HepG2 (cell line): ENCODE measurements at regions not wholly inside any gene's neighbourhood (a gene's known extent, or its start where the extent isn't known, plus 50 kb on each side); places are given as distances from the start of the nearest gene placed in this dataset.

Experiments used
- ATAC-seq: fragments of 200-7000 bp; cut with Tn5 transposase; 3 replicates; pipeline ENCODE4 v1.9.1; 2020; ENCODE audit warnings: mild to moderate bottlenecking, moderate library complexity
- BruUV-seq: library from RNA; stranded (reverse); fragments of 400-500 nt; replicated peaks from 2 replicates; lab custom pipeline; 2021; lab: Mats Ljungman, UMichigan
- CTCF ChIA-PET: fragments of 300-600 bp; formaldehyde crosslinking; extraction: SDS; loops from one replicate; lab custom pipeline; 2021; ENCODE audit warnings: low total read pairs, inconsistent platforms, low intra/inter-chr PET ratio; lab: Yijun Ruan, JAX
- POLR2A ChIA-PET: fragments of 350-600 bp; sonication (Branson Sonifier 250); formaldehyde crosslinking; loops from one replicate; lab custom pipeline; 2020; ENCODE audit warnings: antibody characterized with exemption, inconsistent platforms; lab: Yijun Ruan, JAX
- DNase-seq: peaks from one replicate; pipeline ENCODE4 v3.0.0-alpha.2; 2015; ENCODE audit warnings: low spot score
- FAIRE-seq: peaks from 3 replicates; lab custom pipeline; 2011; peaks lifted over from hg19 to GRCh38; lab: Jason Lieb, UNC
- H2AFZ ChIP-seq: one replicate; pipeline ENCODE4 v1.6.1; 2011; ENCODE audit warnings: low read length, inconsistent platforms
- H3K27ac ChIP-seq: fragments of 300-600 bp; 3 replicates; pipeline ENCODE4 v1.8.0; 2011; ENCODE audit warnings: mixed run types, mild to moderate bottlenecking, mixed read lengths, low read length, inconsistent platforms; ENCODE audit not compliant: insufficient read depth; ENCODE audit errors: extremely low read length
- H3K27me3 ChIP-seq, 2 experiments: fragments of 200-600 bp in 1 of 2; 2 replicates in 1 of 2; 3 replicates in 1 of 2; pipeline versions ENCODE4 v1.6.0 to v1.8.0; 2011; ENCODE audit warnings: low read length in 2 of 2, mild to moderate bottlenecking in 2 of 2, moderate library complexity in 2 of 2, inconsistent platforms in 1 of 2; ENCODE audit not compliant: insufficient read depth in 2 of 2, control insufficient read depth in 1 of 2
- H3K36me3 ChIP-seq, 2 experiments: fragments of 200-600 bp in 1 of 2; replicated peaks in 1 of 2; 2 replicates in 1 of 2; 3 replicates in 1 of 2; pipeline versions ENCODE4 v1.5.1 to v1.8.0; 2011; ENCODE audit warnings: low read length in 2 of 2, inconsistent platforms in 1 of 2; ENCODE audit not compliant: insufficient read depth in 2 of 2, control insufficient read depth in 1 of 2
- H3K4me1 ChIP-seq: 2 replicates; pipeline ENCODE4 v1.5.1; 2012; ENCODE audit warnings: low read length, inconsistent platforms; ENCODE audit not compliant: insufficient read depth
- H3K4me2 ChIP-seq: 2 replicates; pipeline ENCODE4 v1.6.0; 2011; ENCODE audit warnings: low read depth, low read length, inconsistent platforms
- H3K4me3 ChIP-seq, 3 experiments: fragments of 200-600 bp in 1 of 3; sonication (generic), shearing (Covaris generic) in 1 of 3; replicated peaks in 1 of 3; 2 replicates each; pipeline ENCODE4 v1.5.1; 2011 to 2016; ENCODE audit warnings: low read length in 3 of 3, inconsistent platforms in 2 of 3, low read depth in 2 of 3, mild to moderate bottlenecking in 2 of 3, control low read depth in 1 of 3, mixed read lengths in 1 of 3; ENCODE audit not compliant: insufficient read depth in 1 of 3
- H3K79me2 ChIP-seq: one replicate; pipeline ENCODE4 v1.6.1; 2011; ENCODE audit warnings: low read length, inconsistent platforms; ENCODE audit not compliant: insufficient read depth
- H3K9ac ChIP-seq: 2 replicates; pipeline ENCODE4 v1.6.0; 2011; ENCODE audit warnings: mild to moderate bottlenecking, low read depth, low read length, inconsistent platforms; ENCODE audit not compliant: insufficient read depth
- H3K9me3 ChIP-seq: 2 replicates; pipeline ENCODE4 v1.5.1; 2012; ENCODE audit warnings: mild to moderate bottlenecking, low read length
- H4K20me1 ChIP-seq: 2 replicates; pipeline ENCODE4 v1.6.0; 2011; ENCODE audit warnings: inconsistent platforms, mild to moderate bottlenecking, low read length, moderate library complexity; ENCODE audit not compliant: insufficient read depth
- ATAD3A ChIP-seq: sonication (generic); formaldehyde crosslinking; IDR thresholded peaks from 2 replicates; pipeline ENCODE4 v1.4.0; 2020; ENCODE audit warnings: missing genetic modification reagents
- GZF1 ChIP-seq: sonication (generic); formaldehyde crosslinking; IDR thresholded peaks from 2 replicates; pipeline ENCODE4 v1.5.1; 2020; ENCODE audit warnings: mild to moderate bottlenecking, missing genetic modification reagents
- KAT7 ChIP-seq: IDR thresholded peaks from 2 replicates; pipeline ENCODE4 v1.6.1; 2018; ENCODE audit warnings: borderline replicate concordance, missing compliant biosample characterization
- KDM3A ChIP-seq: IDR thresholded peaks from 2 replicates; pipeline ENCODE4 v1.6.1; 2018; ENCODE audit warnings: low read depth, missing compliant biosample characterization
- KDM5B ChIP-seq: sonication (generic); formaldehyde crosslinking; IDR thresholded peaks from 2 replicates; pipeline ENCODE4 v1.4.0; 2020; ENCODE audit warnings: missing genetic modification reagents, mild to moderate bottlenecking, borderline replicate concordance
- MAFK ChIP-seq, 2 experiments: IDR thresholded peaks in 1 of 2; conservative IDR thresholded peaks in 1 of 2; 2 replicates each; pipeline ENCODE4 v1.6.1; 2011; ENCODE audit warnings: improper control_type of control experiment in 2 of 2, low read length in 2 of 2
- U2AF2 ChIP-seq: fragments of 200-400 bp; formaldehyde crosslinking; IDR thresholded peaks from 2 replicates; pipeline ENCODE4 v1.6.1; 2017; ENCODE audit warnings: low read depth, mild to moderate bottlenecking, low read length
- ZNF263 ChIP-seq: sonication (generic); formaldehyde crosslinking; IDR thresholded peaks from 2 replicates; pipeline ENCODE4 v1.4.0; 2020; ENCODE audit warnings: missing genetic modification reagents
- ZNF296 ChIP-seq: sonication (generic); formaldehyde crosslinking; conservative IDR thresholded peaks from 2 replicates; pipeline ENCODE4 v1.5.0; 2020; ENCODE audit warnings: mild to moderate bottlenecking, missing genetic modification reagents
- ZNF75D ChIP-seq: sonication (generic); formaldehyde crosslinking; IDR thresholded peaks from 2 replicates; pipeline ENCODE4 v1.8.1; 2023; ENCODE audit warnings: missing genetic modification reagents, mild to moderate bottlenecking, borderline replicate concordance
- WGBS: methylation state at CpG from one replicate; pipeline ENCODE4 v1.1.6; 2017; ENCODE audit warnings: low lambda C conversion rate; 5-methylcytosine and 5-hydroxymethylcytosine counted together
- in situ Hi-C: cut with HindIII; loops from 2 replicates; pipeline ENCODE4 v1.10.0; 2017; ENCODE audit warnings: low pct_unique_long_range_greater_than_20kb; ENCODE audit not compliant: extremely low pct_ligation_motif_present
- intact Hi-C: fragments of 100-400 bp; cut with micrococcal nuclease; formaldehyde crosslinking; loops from one replicate; pipeline ENCODE4 v1.10.0; 2022; ENCODE audit not compliant: unreplicated experiment

DNA sequence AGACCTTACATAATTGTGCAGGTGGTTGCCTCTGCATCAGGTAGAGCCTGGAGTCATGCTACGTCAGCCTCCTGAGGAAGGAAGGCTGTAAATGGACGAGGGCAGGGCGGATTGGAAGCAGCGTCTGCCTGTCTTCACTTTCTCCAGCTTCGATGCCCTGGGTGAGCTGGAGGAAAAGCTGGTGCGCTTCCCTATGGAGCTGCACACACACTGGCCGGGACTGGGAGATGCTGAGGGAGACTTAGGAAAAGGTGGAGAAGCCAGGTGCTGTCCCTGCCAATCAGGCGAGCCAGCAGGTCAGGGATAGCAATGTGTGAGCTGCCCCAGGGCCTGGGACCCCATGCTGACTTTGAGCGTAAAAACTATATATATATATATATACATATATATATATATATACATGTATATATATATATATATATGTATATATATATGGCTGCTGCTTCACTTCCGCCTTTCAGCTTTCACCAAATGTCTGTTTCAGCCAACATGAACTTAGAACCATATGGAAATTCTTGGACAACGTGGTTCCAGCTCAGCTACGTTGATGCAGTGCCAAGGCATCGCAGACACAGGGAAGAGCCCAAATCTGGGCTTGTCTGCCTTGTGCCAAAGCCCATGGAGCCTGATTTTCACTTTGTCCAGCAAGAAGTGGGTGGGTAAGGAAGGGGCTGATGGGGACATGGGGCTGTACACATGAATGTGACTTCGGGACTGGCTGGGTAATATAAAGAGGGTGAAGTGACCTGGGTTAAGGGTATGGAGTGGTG is 71.5 kb upstream of the NKD1 start:
- Histone ChIP-seq H3K27ac (no peak overlapping the region), H3K4me3 (no peak overlapping the region), H3K4me1 (peaks cover 45% of the 10 kb centered on the region), H3K9ac (no peak overlapping the region), H4K20me1 (no peaks in the 10 kb centered on the region), H3K79me2 (no peaks in the 10 kb centered on the region), H3K36me3 (no peaks in the 10 kb centered on the region), H3K27me3 (no peaks in the 10 kb centered on the region), H3K9me3 (peaks cover under 1% of the 10 kb centered on the region; the same call in 1 of the 2 replicates), H3K4me2 (no peak overlapping the region)
- POLR2A ChIA-PET, result interaction anchor here (1.1 to 1.6 kb wide), 3 partner anchors 8 to 64 kb away, joined by 3 to 4 read pairs (median 4); no protein-coding TSS in a partner anchor
- intact Hi-C loops (no loop called here), in situ Hi-C loops (no loop called here)
- 79% methylated on average over 14 of the region's 14 CpGs for WGBS
- CTCF ChIA-PET, result no interaction called here
- no peak for FAIRE-seq
- DNase-seq, result no peak
- no peak for ATAC-seq
- TF ChIP-seq GZF1 (no peak), U2AF2 (no peak), ZNF296 (no peak), KAT7 (CRISPR knock-in tag) (no peak), KDM3A (CRISPR knock-in tag) (no peak), KDM5B (no peak), ZNF75D (CRISPR knock-in tag) (no peak), MAFK (conservative IDR thresholded peaks at IDR 0.05 in 1 of 2, IDR thresholded peaks at IDR 0.05 in 1 of 2; ENCODE audit: low read length in 2 of 2) (no peak)
- TF ChIP-seq, all 625 proteins: peak for 0
- no peak overlapping the region for H2AFZ ChIP-seq
- BruUV-seq, result no TSS peak

- DNase-seq (no peak), ATAC-seq (no peak), FAIRE-seq (no peak)
- CTCF ChIA-PET, result no interaction called here
- H3K4me3 ChIP-seq, result no peak overlapping the region
- no peaks in the 10 kb centered on the region for H3K79me2 ChIP-seq
- no TSS peak for BruUV-seq
- H3K9me3 ChIP-seq, result peaks cover 12% of the 10 kb centered on the region
- H3K27me3 ChIP-seq, result no peaks in the 10 kb centered on the region
- intact Hi-C loops (no loop called here), in situ Hi-C loops (no loop called here)
- 84% methylated on average over 3 of the region's 3 CpGs for WGBS
- POLR2A ChIA-PET, result no interaction called here
- no peaks in the 10 kb centered on the region for H3K36me3 ChIP-seq
- H3K27ac ChIP-seq, result no peak overlapping the region
- no peaks in the 10 kb centered on the region for H4K20me1 ChIP-seq
- H3K9ac ChIP-seq, result no peak overlapping the region
- peak; percentile 90 for TF ChIP-seq ZNF263
- no peak for TF ChIP-seq ATAD3A
- H3K4me1 ChIP-seq, result peaks cover 45% of the 10 kb centered on the region
- no peak overlapping the region for H2AFZ ChIP-seq
- no peak overlapping the region for H3K4me2 ChIP-seq
Observed at GRCh38 chr16:50475170-50475569, 73.0 kb upstream of the NKD1 start.
